HG03280 (cell line): ENCODE measurements at regions not wholly inside any gene's neighbourhood (a gene's known extent, or its start where the extent isn't known, plus 50 kb on each side); places are given as distances from the start of the nearest gene placed in this dataset.

Experiments used
- ATAC-seq: cut with Tn5 transposase; IDR thresholded peaks from one replicate; pipeline ENCODE4 v1.9.1; 2021; ENCODE audit warnings: mild to moderate bottlenecking, moderate library complexity; ENCODE audit not compliant: unreplicated experiment

DNA sequence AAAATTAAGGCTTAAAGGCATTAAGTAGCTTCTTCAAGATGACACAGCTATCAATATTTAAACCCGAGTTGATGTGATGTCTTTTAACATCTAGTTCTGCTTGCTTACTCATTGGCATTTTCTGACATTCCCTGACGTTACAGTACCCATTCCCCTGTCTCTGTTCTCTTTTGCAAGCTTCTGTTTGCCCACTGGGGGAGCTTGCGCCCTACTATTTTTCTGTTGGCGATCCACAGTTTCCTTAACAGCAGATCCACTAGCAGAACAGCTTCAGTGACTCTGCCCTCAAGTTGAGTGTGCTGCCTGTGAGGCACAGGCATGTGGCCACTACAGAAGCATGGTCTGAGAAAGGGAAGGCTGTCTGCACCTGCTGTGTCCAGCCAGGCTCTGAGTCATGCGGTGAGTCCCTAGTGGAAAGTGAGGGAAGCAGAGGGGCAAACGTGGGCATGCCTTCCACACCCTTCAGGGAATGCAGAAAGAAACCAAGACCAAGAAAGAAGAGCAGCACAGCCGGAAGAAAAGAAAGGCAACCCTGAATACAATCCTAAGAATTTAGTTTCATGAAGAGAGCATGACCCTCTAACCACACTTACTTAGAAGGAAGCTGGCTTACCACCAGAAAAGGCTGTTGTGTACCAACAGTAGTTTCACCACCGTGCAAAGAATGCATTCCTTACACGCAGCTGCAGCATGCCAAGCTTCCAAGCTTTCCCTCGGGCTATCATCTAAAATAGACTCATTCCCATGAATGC, 97.7 kb upstream of the VGLL2 start:
- no peak for ATAC-seq

DNA sequence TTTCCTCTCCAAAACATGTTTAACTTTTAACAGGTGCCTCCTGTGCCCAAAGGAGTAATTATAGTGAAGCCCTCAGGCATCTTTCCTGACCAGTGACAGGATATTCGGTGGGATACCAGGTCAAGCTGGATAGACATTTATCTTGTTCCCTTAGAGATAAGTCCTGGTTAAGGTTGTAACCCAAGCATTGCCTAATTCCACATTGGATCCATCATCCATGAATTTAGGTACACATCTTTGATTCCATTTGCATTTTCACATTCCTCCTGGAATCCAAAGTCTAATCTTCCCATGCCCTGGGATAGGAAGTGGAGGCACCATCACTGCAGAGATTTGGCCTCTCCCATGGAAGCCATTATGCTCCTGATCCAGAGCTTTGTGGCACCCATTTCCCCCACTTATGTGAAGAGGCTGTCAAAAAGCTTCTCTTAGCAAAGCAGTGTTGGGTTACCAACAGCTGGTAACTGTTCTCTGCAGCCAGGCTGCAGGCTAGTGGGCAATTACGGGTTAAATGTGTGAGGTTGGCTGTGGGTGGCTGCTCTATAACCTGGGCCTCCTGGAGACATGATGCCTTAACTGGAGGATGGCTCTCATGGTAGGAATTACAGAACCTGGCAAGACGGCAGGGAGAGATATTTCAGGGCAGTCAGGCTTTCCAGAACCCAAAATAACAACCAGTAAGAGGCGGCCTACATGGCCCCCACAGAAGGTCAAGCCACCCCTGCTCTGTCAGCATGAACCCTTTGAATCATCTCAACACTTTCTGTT, 96.9 kb upstream of the VGLL2 start:
- ATAC-seq, result no peak

DNA sequence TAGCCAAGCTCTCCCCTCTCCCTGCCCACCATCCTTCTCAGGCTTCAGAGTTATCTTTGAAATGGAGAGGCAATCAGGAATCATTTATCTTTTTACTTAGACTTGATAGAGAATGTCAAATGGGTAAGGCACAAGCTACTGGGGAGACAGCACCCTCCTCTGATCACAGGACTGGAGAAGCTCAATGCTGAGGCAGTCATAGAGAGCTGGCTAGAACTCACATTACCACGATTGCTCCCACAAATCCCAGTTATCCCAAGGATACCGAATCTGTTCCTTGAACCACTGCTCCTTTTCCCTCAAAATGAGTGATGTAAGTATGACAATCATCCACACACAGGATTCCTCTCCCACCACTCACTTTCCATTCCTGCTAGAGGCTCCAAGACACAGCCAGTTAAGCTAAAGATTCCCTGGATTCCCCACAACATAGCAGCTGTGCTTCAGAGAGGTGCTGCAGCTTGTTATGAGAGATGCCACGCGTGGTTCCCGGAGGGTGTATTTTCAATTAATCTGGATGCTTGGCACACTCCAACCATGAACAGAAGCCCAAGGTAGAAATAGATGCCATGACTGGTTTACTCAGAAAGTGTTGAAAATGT, 96.2 kb upstream of the VGLL2 start:
- no peak for ATAC-seq

DNA sequence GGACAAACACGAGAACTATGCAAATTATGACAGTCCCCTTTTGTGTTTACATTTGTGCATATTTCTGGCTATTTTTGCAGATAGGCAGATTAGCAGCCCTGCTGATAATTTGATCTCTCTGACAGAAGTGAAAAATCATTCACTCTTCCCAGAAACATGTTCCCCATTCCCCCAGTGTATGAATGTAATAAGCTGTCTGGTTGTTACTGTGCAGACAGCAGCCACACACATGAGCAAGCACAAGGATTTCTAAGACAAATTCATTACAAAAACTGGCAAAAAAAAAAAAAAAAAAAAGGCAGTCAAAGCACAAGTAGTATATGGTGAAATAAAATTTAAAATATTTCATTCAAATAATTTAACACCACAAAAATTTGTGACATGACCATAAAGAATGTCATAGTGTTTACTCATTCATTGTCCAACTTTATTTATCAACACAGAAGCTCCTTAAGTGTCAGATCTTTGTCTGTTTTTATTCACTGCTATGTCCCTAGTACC, 95.5 kb upstream of the VGLL2 start:
- ATAC-seq, result no peak

DNA sequence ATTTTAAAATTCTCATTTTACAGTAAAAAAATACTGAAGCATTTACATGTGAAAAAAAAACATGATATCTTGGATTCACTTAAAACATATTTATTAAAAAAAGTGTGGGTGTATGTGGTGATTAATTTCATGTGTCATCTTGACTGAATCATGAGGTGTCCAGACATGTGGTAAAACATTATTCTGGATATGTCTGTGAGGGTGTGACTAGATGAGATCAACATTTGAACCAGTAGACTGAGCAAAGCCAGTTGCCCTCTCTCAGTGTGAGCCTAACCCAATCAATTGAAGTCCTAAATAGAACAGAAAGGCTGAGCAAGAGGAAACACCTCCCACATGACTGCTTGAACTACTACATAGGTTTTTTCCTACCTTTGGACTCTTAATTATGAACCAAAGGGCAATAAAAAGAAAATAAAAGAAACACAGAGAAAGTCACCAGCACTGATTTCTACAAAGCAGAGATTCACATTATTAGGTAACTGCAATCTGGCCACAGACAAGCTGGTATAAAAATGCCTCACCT, 90.5 kb upstream of the VGLL2 start:
- no peak for ATAC-seq

DNA sequence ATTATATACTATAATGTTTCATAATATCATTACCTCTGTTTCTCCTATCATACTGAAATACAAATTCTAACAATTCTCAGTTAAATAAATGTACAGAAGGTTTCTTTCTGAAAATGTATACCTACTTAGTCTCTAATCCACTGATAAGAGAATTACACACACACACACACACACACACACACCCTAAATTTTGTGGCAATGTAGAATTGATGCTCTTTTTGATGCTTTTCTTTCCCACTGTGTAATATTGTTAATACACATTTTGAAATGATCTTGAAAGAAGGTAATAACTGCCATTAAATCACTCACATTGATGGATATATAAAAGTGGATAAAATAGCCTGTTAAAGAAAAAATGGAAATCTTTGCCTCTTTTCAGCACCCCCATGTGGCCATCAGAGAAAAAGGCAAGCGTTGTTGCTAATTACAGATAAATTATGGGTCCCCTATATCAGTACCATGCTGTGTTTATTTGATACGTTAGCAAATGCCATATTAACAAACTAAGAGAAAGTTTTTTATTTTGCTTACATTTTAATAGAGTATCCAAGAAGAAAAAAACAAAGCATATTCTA, 76.6 kb upstream of the VGLL2 start:
- ATAC-seq, result no peak

DNA sequence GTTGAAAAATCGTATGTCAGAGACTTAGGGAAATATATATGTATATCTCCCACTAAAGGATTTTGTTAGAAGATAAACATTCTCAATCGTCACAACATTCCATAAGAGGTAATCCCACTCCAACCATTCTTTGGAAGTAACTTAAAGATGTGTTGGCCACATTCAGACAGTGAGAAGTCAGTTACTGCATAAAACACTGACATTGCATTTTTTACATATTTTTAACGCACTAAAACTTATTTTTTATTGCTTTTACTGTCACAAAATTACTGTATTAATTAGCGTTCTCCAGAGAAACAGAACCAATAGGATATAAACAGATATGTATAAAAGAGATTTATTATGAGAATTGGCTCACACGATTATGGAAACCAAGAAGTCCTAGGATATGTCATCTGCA, 74.3 kb upstream of the VGLL2 start:
- ATAC-seq, result no peak

DNA sequence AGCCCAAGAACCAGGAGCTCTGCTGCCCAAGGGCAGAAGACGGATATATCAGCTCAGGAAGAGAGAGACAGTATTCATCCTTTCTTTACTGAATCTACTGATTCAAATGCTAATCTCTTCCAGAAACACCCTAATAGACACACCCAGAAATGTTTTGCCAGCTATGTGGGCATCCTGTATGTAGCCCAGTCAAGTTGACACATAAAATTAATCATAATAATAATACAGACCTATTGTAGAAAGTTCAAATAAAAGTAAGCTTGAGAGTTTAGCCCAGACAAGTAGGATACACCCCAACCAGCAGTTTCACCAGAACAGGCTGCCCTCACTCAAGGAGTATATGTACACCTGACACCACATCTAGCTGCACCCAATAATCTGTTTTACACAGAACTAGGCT, 73.9 kb upstream of the VGLL2 start:
- ATAC-seq, result no peak

DNA sequence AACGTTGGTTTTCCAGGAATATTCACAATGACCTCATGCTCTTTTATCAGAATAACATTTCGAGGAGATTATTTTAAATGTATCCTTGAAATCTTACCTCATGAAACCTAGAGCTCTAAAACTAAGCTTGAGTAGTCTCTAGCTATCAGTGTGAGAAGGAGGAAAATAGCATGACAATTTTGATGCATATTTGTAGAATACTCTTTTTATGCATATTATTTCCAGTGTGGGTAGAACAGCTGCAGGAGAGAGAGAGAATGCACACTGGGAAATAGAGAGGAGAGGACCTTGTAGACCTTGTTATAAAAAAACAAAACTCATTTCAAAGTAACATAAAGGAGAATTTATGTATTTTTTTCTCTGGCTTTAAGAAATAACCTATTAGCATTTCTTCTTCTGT, 71.1 kb upstream of the VGLL2 start:
- no peak for ATAC-seq

DNA sequence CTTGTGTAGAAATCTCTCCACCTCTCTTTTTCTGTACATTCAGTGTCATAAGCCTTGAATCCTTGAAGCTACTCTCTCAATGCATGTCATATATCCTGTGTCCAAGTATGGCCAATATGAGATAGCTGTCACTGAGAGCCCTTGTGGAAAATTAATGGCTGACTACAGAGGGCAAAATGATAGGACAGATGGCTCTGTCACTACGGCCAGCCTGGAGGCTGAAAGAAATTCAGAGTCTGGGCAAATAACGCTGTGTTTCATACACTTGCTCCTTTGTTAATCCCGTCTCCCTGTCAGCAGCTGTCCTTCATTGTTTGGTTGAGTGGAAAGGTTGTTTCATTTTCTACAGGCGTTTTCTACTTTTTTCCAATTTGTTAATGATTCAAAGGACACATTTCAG, 70.4 kb upstream of the VGLL2 start:
- ATAC-seq, result no peak

DNA sequence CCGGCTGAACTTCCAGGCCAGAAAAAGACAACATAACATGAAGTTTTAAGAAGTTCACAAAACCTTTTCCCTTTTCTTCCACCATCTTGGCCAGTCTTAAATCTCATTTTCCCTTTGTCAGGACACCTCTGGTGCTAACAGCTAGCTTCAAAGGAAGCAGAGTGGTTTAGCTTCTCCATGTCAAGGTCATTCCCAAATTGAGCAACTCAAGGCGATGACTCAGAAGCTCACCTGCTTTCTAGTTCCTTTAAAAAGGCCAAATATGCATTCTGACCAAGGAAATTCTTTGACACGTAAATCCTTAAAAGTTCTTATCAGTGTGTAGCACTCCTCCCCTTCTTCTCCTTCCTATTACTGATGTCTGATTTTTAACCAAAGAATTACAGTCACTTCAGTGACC, 69.6 kb upstream of the VGLL2 start:
- ATAC-seq, result no peak

DNA sequence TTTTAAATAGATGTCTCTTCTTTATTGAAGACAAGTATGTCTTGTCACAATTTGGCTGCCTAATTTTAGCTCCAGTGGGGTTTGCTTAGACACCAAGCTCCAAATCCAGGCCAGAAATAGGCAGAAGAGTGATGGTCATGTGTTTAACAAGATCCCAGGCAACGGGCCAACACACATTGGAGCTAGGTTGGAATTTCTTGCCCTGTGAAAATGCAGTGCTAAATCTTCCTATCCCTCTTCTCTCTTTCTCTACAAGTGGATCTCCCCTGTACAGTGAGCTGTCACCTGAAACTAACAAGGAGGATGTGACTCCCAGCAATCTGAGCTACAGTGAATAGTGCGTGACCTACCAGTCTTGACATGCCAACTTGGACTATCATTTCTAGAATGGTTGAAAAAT, 65.3 kb upstream of the VGLL2 start:
- ATAC-seq, result no peak

DNA sequence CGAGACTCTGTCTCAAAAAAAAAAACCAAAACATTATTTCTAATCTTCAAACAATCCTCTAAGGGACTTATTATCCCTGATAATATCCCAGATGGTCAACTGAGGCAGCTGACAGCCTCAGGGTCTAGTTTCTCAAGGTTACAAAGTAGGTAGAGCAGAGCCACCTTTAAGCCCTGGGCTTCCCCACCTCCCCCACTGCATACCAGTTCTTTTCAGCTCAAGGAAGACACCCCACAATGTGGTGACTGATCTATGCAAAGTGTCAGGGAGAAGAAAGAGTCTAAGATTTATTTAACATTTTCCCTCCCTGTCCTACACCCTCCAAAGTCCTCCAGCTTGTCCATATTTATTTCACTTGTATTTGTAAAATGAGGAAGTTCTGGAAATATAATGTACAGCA, 60.5 kb upstream of the VGLL2 start:
- no peak for ATAC-seq

DNA sequence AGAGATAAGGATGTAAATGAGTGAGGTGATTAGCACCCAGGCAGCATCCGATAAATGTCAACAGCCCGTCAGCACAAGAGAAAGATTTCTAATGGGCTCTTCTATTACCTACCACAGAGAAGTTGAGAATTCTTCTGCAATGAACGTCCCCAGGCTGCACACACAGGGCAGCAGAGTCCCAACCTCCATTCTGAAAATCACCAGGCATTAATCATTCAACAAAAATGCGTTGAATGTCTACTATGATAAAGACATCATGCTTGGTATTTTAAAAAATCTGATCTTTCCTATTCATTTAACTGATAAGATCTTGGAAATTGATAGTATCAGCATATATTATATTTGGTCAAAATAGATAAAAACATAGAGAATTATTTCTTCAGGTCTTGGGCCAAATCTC, 59.5 kb upstream of the VGLL2 start:
- ATAC-seq, result no peak

DNA sequence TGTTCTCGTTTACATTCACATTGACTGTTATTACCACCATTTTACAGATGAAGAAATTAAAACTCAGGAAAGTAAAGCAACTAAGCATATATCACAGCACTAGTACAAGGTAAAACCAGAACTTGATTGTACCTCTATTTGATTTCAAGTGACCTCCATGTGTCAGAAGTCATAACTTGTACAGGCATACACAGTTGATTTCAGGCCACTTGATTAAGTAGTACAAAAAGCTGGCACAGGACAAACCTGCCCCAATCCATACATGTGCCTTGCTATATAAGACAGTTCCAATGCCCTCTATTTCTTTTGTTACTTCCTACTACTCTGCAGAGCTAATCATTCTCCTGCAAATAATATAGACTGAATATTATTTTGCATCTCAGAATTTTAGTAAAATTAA, 58.8 kb upstream of the VGLL2 start:
- ATAC-seq, result no peak

DNA sequence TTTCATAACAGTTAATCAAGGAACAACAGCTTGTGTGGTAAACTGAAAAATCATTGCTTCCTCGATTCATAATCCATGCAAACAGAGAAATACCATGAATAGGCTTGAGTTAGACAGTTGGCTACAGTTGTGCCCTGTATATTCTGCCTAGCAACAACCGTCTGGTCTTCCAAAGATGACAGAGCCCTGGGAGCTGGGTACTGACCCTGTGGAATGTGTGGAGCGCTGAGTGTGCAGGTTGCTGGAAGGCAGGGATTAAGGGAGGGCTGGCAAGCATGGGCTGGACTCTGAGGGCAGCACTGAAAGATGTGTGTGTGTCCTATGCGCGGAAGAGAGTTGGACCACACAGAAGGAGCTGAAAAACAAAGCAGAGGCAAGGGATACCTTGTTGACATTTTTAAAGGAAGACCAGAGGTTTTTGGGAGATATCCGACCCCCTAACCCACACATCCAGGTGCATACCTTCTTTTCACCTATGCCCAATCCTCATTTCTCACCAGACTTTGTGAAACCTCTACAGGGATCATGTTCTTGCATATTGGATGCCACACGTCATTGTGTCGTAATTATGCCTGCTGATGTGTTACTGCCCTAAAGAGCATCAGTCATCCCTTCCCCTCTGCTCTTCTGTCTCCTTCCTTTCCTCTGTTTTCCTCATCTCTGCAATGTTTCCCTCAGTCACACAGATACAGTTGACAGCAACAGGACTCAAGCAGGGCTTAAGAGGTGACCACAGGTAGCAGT, 58.2 kb upstream of the VGLL2 start:
- ATAC-seq, result no peak

DNA sequence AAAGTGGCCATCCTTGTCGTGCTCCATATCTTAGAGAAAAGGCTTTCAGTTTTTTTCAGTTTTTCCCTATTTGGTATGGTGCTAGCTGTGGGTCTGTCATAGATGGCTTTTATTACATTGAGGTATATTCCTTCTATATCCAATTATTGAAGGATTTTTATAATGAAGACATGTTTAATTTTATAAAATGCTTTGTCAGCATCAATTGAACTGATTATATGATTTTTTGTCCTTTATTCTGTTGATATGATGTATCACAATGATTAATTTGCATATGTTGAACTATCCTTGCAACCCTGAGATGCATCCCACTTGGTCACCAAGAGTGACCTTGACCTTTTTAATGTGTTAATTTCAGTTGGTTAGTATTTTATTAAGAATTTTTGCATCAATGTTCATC, 55.1 kb upstream of the VGLL2 start:
- ATAC-seq, result no peak

DNA sequence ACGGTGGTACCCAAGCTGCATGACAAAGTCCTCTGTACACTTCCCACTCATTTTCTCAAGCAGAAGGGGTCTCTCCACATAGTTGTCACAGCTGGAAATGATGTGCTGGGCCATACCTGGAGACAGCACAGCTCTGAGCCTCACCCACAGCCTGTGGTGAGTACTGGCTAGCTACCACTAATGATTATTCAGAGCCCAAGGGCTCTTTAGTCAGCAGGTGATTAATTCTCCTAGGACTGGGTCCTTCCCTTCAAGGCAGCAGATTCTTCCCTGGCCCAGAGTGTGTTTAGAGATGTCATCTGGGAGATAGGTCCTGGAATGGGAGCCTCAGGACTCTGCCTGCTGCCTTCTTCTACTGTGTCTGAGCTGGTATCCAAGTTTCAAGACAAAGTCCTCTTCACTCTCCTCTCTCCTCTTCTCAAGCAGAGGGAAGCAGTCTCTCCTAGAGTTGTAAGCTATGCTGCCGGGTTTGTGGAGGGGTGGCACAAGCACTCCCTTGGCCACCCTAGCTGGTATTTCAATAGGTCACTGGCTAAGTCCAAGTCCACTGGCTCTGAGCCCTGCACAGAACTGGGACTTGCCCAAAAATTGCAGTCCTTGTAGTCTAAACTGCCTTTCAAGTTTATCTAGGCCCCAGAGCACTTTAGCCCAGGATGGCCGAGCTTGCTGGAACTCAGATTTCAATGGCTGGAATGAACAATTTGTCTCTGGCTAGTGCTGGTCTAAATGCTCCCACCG, 49.8 kb upstream of the VGLL2 start:
- ATAC-seq, result no peak
